SK-N-SH (cell line): ENCODE measurements at regions not wholly inside any gene's neighbourhood (a gene's known extent, or its start where the extent isn't known, plus 50 kb on each side); places are given as distances from the start of the nearest gene placed in this dataset.

Source experiments
- EP300 ChIP-seq, 2 experiments: IDR thresholded peaks; 2 replicates each; pipeline versions ENCODE4 v1.4.0 to v1.6.1; 2012; ENCODE audit warnings: borderline replicate concordance in 1 of 2, low read depth in 1 of 2, low read length in 1 of 2
- EZH2phosphoT487 ChIP-seq: fragments of 200-600 bp; sonication (generic); IDR thresholded peaks from 2 replicates; pipeline ENCODE4 v1.6.1; 2017; ENCODE audit warnings: low read depth, mixed run types, mild to moderate bottlenecking, antibody characterized with exemption, moderate library complexity, borderline replicate concordance
- FOXM1 ChIP-seq: IDR thresholded peaks from 2 replicates; pipeline ENCODE4 v1.4.0; 2012; ENCODE audit warnings: low read depth, mild to moderate bottlenecking
- GABPA ChIP-seq: IDR thresholded peaks from 2 replicates; pipeline ENCODE4 v1.4.0; 2012; ENCODE audit warnings: low read depth, mild to moderate bottlenecking
- IRF3 ChIP-seq: fragments of 150-350 bp; IDR thresholded peaks from 2 replicates; pipeline ENCODE4 v1.6.1; 2016; ENCODE audit warnings: mild to moderate bottlenecking, low read depth, low read length
- NRF1 ChIP-seq: IDR thresholded peaks from 2 replicates; pipeline ENCODE4 v1.6.1; 2012; ENCODE audit warnings: low read depth, mild to moderate bottlenecking, low read length
- POLR2AphosphoS5 ChIP-seq: IDR thresholded peaks from 2 replicates; pipeline ENCODE4 v1.6.1; 2012; ENCODE audit warnings: low read depth, low read length
- SMC3 ChIP-seq: IDR thresholded peaks from 2 replicates; pipeline ENCODE4 v1.6.1; 2012; ENCODE audit warnings: low read depth, low read length, improper control_type of control experiment
- YY1 ChIP-seq: IDR thresholded peaks from 2 replicates; pipeline ENCODE4 v1.4.0; 2012; ENCODE audit warnings: low read depth, mild to moderate bottlenecking
- TF ChIP-seq, protein P1 (sequence below): fragments of 200-600 bp; sonication (generic); IDR thresholded peaks from 2 replicates; pipeline ENCODE4 v1.6.1; 2017; ENCODE audit warnings: antibody characterized with exemption, mild to moderate bottlenecking, moderate library complexity
- TF ChIP-seq, protein P2 (sequence below): IDR thresholded peaks from 2 replicates; pipeline ENCODE4 v1.4.0; 2012; ENCODE audit warnings: low read depth, borderline replicate concordance
- TF ChIP-seq, protein P3 (sequence below): IDR thresholded peaks from 2 replicates; pipeline ENCODE4 v1.4.0; 2012; ENCODE audit warnings: low read depth

GRCh38 chr1:29706936-29707335 lies 470.6 kb downstream of the PTPRU start:
- TF ChIP-seq, protein P1, sequence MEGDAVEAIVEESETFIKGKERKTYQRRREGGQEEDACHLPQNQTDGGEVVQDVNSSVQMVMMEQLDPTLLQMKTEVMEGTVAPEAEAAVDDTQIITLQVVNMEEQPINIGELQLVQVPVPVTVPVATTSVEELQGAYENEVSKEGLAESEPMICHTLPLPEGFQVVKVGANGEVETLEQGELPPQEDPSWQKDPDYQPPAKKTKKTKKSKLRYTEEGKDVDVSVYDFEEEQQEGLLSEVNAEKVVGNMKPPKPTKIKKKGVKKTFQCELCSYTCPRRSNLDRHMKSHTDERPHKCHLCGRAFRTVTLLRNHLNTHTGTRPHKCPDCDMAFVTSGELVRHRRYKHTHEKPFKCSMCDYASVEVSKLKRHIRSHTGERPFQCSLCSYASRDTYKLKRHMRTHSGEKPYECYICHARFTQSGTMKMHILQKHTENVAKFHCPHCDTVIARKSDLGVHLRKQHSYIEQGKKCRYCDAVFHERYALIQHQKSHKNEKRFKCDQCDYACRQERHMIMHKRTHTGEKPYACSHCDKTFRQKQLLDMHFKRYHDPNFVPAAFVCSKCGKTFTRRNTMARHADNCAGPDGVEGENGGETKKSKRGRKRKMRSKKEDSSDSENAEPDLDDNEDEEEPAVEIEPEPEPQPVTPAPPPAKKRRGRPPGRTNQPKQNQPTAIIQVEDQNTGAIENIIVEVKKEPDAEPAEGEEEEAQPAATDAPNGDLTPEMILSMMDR, result peak; percentile 60
- TF ChIP-seq NRF1 (no peak), EZH2phosphoT487 (no peak), POLR2AphosphoS5 (no peak), FOXM1 (no peak), YY1 (no peak), EP300 (IDR thresholded peaks at IDR 0.05; ENCODE audit: borderline replicate concordance in 1 of 2, low read depth in 1 of 2, low read length in 1 of 2) (no peak), SMC3 (peak; percentile 58), GABPA (no peak), IRF3 (no peak)
- TF ChIP-seq, protein P2, sequence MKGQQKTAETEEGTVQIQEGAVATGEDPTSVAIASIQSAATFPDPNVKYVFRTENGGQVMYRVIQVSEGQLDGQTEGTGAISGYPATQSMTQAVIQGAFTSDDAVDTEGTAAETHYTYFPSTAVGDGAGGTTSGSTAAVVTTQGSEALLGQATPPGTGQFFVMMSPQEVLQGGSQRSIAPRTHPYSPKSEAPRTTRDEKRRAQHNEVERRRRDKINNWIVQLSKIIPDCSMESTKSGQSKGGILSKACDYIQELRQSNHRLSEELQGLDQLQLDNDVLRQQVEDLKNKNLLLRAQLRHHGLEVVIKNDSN, result no peak
- TF ChIP-seq, protein P3, sequence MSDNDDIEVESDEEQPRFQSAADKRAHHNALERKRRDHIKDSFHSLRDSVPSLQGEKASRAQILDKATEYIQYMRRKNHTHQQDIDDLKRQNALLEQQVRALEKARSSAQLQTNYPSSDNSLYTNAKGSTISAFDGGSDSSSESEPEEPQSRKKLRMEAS, result no peak
